HCT116 (cell line): ENCODE measurements at regions not wholly inside any gene's neighbourhood (a gene's known extent, or its start where the extent isn't known, plus 50 kb on each side); places are given as distances from the start of the nearest gene placed in this dataset.

Source experiments
- ATAC-seq: fragments of 200-7000 bp; cut with Tn5 transposase; 2 replicates; pipeline ENCODE4 v1.9.1; 2020; ENCODE audit warnings: mild to moderate bottlenecking, moderate library complexity
- BruUV-seq: library from RNA; stranded (reverse); fragments of 400-500 nt; replicated peaks from 2 replicates; lab custom pipeline; 2021; lab: Mats Ljungman, UMichigan
- CTCF ChIA-PET: fragments of 300-600 bp; sonication (Branson Sonifier 250); formaldehyde crosslinking; loops from one replicate; lab custom pipeline; 2021; ENCODE audit warnings: antibody characterized with exemption; lab: Charles Lee
- POLR2A ChIA-PET: fragments of 300-600, 350-600 bp; sonication (Branson Sonifier 250); formaldehyde crosslinking; loops from one replicate; lab custom pipeline; 2021; ENCODE audit warnings: antibody characterized with exemption; lab: Charles Lee
- RAD21 ChIA-PET, 2 experiments: fragments of 300-600 bp; sonication (Branson Sonifier 250); formaldehyde crosslinking; loops; one replicate each; lab custom pipeline; 2023; ENCODE audit warnings: low total read pairs in 2 of 2; ENCODE audit not compliant: uncharacterized antibody in 2 of 2, unreplicated experiment in 2 of 2, low non-redundant PET in 1 of 2; lab: Charles Lee
- DNase-seq: peaks from one replicate; pipeline ENCODE4 v3.0.0-alpha.2; 2010; ENCODE audit warnings: low read depth, low spot score
- H2AFZ ChIP-seq: fragments of 200-600 bp; shearing (Covaris generic), sonication (generic); 2 replicates; pipeline ENCODE4 v1.6.1; 2017; ENCODE audit warnings: low read depth, mixed run types, mixed read lengths, antibody characterized with exemption, low read length; ENCODE audit not compliant: poor library complexity, severe bottlenecking
- H3K27ac ChIP-seq: 2 replicates; pipeline ENCODE4 v1.5.1; 2012; ENCODE audit warnings: low read depth, low read length
- H3K27me3 ChIP-seq: fragments of 200-600 bp; sonication (generic); 2 replicates; pipeline ENCODE4 v1.6.1; 2016; ENCODE audit warnings: mixed run types, low read length, mixed read lengths; ENCODE audit not compliant: insufficient read depth
- H3K36me3 ChIP-seq, 2 experiments: fragments of 200-500 bp in 1 of 2; fragments of 200-600 bp in 1 of 2; sonication (Bioruptor generic) in 1 of 2; sonication (generic) in 1 of 2; 2 replicates each; pipeline versions ENCODE4 v1.5.1 to v1.6.1; 2014 to 2016; ENCODE audit warnings: low read length in 2 of 2, inconsistent platforms in 1 of 2, mixed read lengths in 1 of 2, mixed run types in 1 of 2; ENCODE audit not compliant: insufficient read depth in 2 of 2, control insufficient read depth in 1 of 2
- H3K4me1 ChIP-seq, 2 experiments: fragments of 200-600 bp in 1 of 2; sonication (generic) in 1 of 2; 2 replicates each; pipeline versions ENCODE4 v1.5.1 to v1.6.1; 2012 to 2017; ENCODE audit warnings: low read length in 2 of 2, inconsistent platforms in 1 of 2, mild to moderate bottlenecking in 1 of 2, mixed read lengths in 1 of 2, mixed run types in 1 of 2, moderate library complexity in 1 of 2; ENCODE audit not compliant: insufficient read depth in 2 of 2, control insufficient read depth in 1 of 2
- H3K4me2 ChIP-seq: fragments of 200-600 bp; sonication (generic); 2 replicates; pipeline ENCODE4 v1.6.1; 2017; ENCODE audit warnings: mixed run types, low read length, mixed read lengths
- H3K4me3 ChIP-seq, 2 experiments: fragments of 200-600 bp in 1 of 2; sonication (generic) in 1 of 2; replicated peaks in 1 of 2; 2 replicates each; pipeline ENCODE4 v1.5.1; 2011 to 2016; ENCODE audit warnings: low read length in 2 of 2, control low read depth in 1 of 2, low read depth in 1 of 2, mild to moderate bottlenecking in 1 of 2, mixed read lengths in 1 of 2, mixed run types in 1 of 2
- H3K79me2 ChIP-seq: fragments of 200-600 bp; sonication (generic); 2 replicates; pipeline ENCODE4 v1.6.1; 2017; ENCODE audit warnings: mild to moderate bottlenecking, mixed run types, low read length, moderate library complexity, mixed read lengths; ENCODE audit not compliant: insufficient read depth
- H3K9ac ChIP-seq: fragments of 200-600 bp; sonication (generic); 2 replicates; pipeline ENCODE4 v1.6.1; 2016; ENCODE audit warnings: low read length, mixed read lengths
- H3K9me2 ChIP-seq: fragments of 200-600 bp; sonication (generic), shearing (Covaris generic); 2 replicates; pipeline ENCODE4 v1.6.1; 2017; ENCODE audit warnings: mixed run types, mild to moderate bottlenecking, moderate library complexity; ENCODE audit not compliant: insufficient read depth
- H3K9me3 ChIP-seq, 2 experiments: fragments of 200-500 bp in 1 of 2; fragments of 200-600 bp in 1 of 2; sonication (Bioruptor generic) in 1 of 2; sonication (generic) in 1 of 2; 2 replicates each; pipeline ENCODE4 v1.6.1; 2014 to 2017; ENCODE audit warnings: low read length in 2 of 2, mixed read lengths in 2 of 2, inconsistent platforms in 1 of 2, low read depth in 1 of 2, mild to moderate bottlenecking in 1 of 2, mixed run types in 1 of 2, moderate library complexity in 1 of 2; ENCODE audit not compliant: control insufficient read depth in 1 of 2, insufficient read depth in 1 of 2
- H4K20me1 ChIP-seq: fragments of 200-600 bp; sonication (generic), shearing (Covaris generic); 2 replicates; pipeline ENCODE4 v1.6.1; 2017; ENCODE audit warnings: mixed run types, mild to moderate bottlenecking, moderate library complexity; ENCODE audit not compliant: insufficient read depth
- ATF3 ChIP-seq: IDR thresholded peaks from 2 replicates; pipeline ENCODE4 v1.6.1; 2012
- CEBPB ChIP-seq: IDR thresholded peaks from 2 replicates; pipeline ENCODE4 v1.6.1; 2012; ENCODE audit warnings: low read depth
- EGR1 ChIP-seq: IDR thresholded peaks from 2 replicates; pipeline ENCODE4 v1.6.1; 2012; ENCODE audit warnings: low read depth
- EZH2 ChIP-seq: fragments of 200-600 bp; sonication (generic); IDR thresholded peaks from 2 replicates; pipeline ENCODE4 v1.6.1; 2017; ENCODE audit warnings: antibody characterized with exemption, mixed run types
- MAX ChIP-seq: IDR thresholded peaks from 2 replicates; pipeline ENCODE4 v1.6.1; 2012
- RAD21 ChIP-seq: IDR thresholded peaks from 2 replicates; pipeline ENCODE4 v1.6.1; 2012; ENCODE audit warnings: low read depth, mild to moderate bottlenecking
- REST ChIP-seq: IDR thresholded peaks from 2 replicates; pipeline ENCODE4 v1.6.1; 2012; ENCODE audit warnings: low read depth
- SIN3A ChIP-seq: IDR thresholded peaks from 2 replicates; pipeline ENCODE4 v1.6.1; 2012; ENCODE audit warnings: low read depth
- SRF ChIP-seq: IDR thresholded peaks from 2 replicates; pipeline ENCODE4 v1.6.1; 2012; ENCODE audit warnings: low read depth
- TCF7L2 ChIP-seq: IDR thresholded peaks from 2 replicates; pipeline ENCODE4 v1.7.0; 2011; ENCODE audit warnings: borderline replicate concordance, inconsistent platforms; ENCODE audit not compliant: insufficient read depth, insufficient read length; ENCODE audit errors: extremely low read depth
- YY1 ChIP-seq: IDR thresholded peaks from 2 replicates; pipeline ENCODE4 v1.6.1; 2011; ENCODE audit warnings: low read length, low read depth, moderate library complexity, mild to moderate bottlenecking; ENCODE audit not compliant: insufficient replicate concordance; ENCODE audit errors: extremely low read depth
- ZBTB33 ChIP-seq: IDR thresholded peaks from 2 replicates; pipeline ENCODE4 v1.6.1; 2011; ENCODE audit warnings: mild to moderate bottlenecking, low read length, moderate library complexity; ENCODE audit not compliant: insufficient replicate concordance; ENCODE audit errors: extremely low read depth
- intact Hi-C: fragments of 100-400 bp; cut with micrococcal nuclease; formaldehyde crosslinking; loops from 2 replicates; pipeline ENCODE4 v1.10.0; 2022
- TF ChIP-seq, protein P1 (sequence below), 3 experiments: fragments of 200-600 bp in 1 of 3; sonication (generic) in 1 of 3; IDR thresholded peaks in 2 of 3; conservative IDR thresholded peaks in 1 of 3; 2 replicates each; pipeline ENCODE4 v1.5.1; 2012 to 2017; ENCODE audit warnings: low read depth in 2 of 3, low read length in 2 of 3, antibody characterized with exemption in 1 of 3, borderline replicate concordance in 1 of 3, control low read depth in 1 of 3, mild to moderate bottlenecking in 1 of 3, mixed read lengths in 1 of 3, mixed run types in 1 of 3, moderate library complexity in 1 of 3; ENCODE audit not compliant: insufficient read depth in 1 of 3

DNA sequence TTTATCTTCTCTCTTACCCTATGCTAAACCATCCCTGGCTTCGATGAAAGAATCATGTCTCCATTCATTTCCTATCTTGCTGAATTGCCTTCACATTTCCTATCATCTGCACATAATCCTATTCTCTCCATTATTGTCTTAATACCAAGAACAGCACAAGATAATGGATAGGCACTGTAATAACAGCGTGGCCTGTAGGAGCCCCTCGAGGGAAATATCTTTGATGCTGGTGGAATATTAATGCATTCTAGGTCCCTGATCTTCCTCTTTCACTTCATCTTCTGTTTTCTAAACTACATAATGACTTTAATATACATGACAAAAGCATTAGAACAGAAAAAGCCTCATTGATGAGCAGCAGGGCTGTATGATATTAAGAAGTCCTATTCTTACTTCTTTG, 720.6 kb downstream of the RWDD3 start:
- Histone ChIP-seq H2AFZ (no peak overlapping the region), H3K27ac (no peak overlapping the region), H3K36me3 (no peaks in the 10 kb centered on the region)
- POLR2A ChIA-PET = no interaction called here
- no peak for DNase-seq
- no peak for TF ChIP-seq SIN3A
- no peak for TF ChIP-seq ATF3
- TF ChIP-seq YY1 = no peak
- TF ChIP-seq, protein P1, sequence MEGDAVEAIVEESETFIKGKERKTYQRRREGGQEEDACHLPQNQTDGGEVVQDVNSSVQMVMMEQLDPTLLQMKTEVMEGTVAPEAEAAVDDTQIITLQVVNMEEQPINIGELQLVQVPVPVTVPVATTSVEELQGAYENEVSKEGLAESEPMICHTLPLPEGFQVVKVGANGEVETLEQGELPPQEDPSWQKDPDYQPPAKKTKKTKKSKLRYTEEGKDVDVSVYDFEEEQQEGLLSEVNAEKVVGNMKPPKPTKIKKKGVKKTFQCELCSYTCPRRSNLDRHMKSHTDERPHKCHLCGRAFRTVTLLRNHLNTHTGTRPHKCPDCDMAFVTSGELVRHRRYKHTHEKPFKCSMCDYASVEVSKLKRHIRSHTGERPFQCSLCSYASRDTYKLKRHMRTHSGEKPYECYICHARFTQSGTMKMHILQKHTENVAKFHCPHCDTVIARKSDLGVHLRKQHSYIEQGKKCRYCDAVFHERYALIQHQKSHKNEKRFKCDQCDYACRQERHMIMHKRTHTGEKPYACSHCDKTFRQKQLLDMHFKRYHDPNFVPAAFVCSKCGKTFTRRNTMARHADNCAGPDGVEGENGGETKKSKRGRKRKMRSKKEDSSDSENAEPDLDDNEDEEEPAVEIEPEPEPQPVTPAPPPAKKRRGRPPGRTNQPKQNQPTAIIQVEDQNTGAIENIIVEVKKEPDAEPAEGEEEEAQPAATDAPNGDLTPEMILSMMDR (IDR thresholded peaks at IDR 0.05 in 2 of 3, conservative IDR thresholded peaks at IDR 0.05 in 1 of 3; ENCODE audit: borderline replicate concordance in 1 of 3, insufficient read depth in 1 of 3, low read depth in 2 of 3, low read length in 2 of 3) = no peak
- TF ChIP-seq EZH2 = no peak
- no peak for TF ChIP-seq CEBPB
- TF ChIP-seq TCF7L2 = no peak
- TF ChIP-seq EGR1 = no peak
- no peak for TF ChIP-seq SRF
- no peak for TF ChIP-seq MAX
- TF ChIP-seq REST = no peak
- no peak for TF ChIP-seq ZBTB33
- TF ChIP-seq RAD21 = no peak
- TF ChIP-seq, all 23 proteins: peak for 0
- H3K79me2 ChIP-seq = no peaks in the 10 kb centered on the region
- RAD21 ChIA-PET = no interaction called here
- no peaks in the 10 kb centered on the region for H3K9me2 ChIP-seq
- H3K4me1 ChIP-seq = no peaks in the 10 kb centered on the region
- H3K9me3 ChIP-seq = no peaks in the 10 kb centered on the region
- no peaks in the 10 kb centered on the region for H4K20me1 ChIP-seq
- no TSS peak for BruUV-seq
- H3K4me3 ChIP-seq = no peak overlapping the region
- ATAC-seq = no peak
- no peaks in the 10 kb centered on the region for H3K27me3 ChIP-seq
- H3K4me2 ChIP-seq = no peak overlapping the region
- CTCF ChIA-PET = no interaction called here
- intact Hi-C loops = no loop called here
- H3K9ac ChIP-seq = no peak overlapping the region
